Testis (tissue), 2 donors: ENCODE measurements at regions not wholly inside any gene's neighbourhood (a gene's known extent, or its start where the extent isn't known, plus 50 kb on each side); places are given as distances from the start of the nearest gene placed in this dataset.

Experiments used
- CTCF ChIP-seq, 3 experiments: fragments of 450-650 bp in 2 of 3; fragments of 200-600 bp in 1 of 3; sonication (generic) in 1 of 3; IDR thresholded peaks; one replicate each; pipeline ENCODE4 v1.5.1; 2016 to 2019; ENCODE audit warnings: antibody characterized with exemption in 3 of 3, mild to moderate bottlenecking in 2 of 3, moderate library complexity in 1 of 3
- POLR2A ChIP-seq: fragments of 450-650 bp; IDR thresholded peaks from one replicate; pipeline ENCODE4 v1.6.1; 2017; ENCODE audit warnings: antibody characterized with exemption, mild to moderate bottlenecking, moderate library complexity

DNA sequence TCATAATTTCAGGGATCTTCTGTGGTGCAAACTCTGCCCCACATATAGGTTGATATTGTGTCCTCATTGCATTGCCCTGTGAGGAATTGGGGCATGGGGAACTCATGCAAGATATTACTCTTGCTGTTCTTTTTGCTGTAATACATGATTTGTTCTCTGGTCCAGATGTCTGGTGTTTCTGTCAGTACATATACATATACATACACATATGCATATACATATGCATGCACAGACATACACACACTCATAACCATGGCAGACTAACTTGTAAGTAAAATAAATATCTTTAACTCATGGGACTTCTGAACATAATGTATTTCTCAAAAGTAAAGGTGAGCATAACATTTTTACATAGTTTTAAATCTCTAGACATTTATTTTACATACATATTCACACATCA, 438.3 kb downstream of the CD109 start:
- no peak for TF ChIP-seq CTCF (IDR thresholded peaks at IDR 0.05)
- no peak for TF ChIP-seq POLR2A
